NCI-H82 (cell line): ENCODE measurements at regions not wholly inside any gene's neighbourhood (a gene's known extent, or its start where the extent isn't known, plus 50 kb on each side); places are given as distances from the start of the nearest gene placed in this dataset.
"Not testable (repeated sequence)": the region's sequence is repeated elsewhere in the genome, so short reads cannot be mapped to it uniquely, and the experiment has no call there.

Source experiments
- DNase-seq: peaks from one replicate; lab custom pipeline; 2025; lab: John Stamatoyannopoulos, UW

GRCh38 chr18:22701326-22701725, 231.8 kb upstream of the RBBP8 start:
- DNase-seq, result no peak

GRCh38 chr18:22701795-22702194, 231.3 kb upstream of the RBBP8 start:
- no peak for DNase-seq

- DNase-seq, result no peak
Observed at GRCh38 chr18:22702806-22703205, 230.3 kb upstream of the RBBP8 start.

- peak; percentile 75 for DNase-seq
Observed at GRCh38 chr18:22703883-22704585, 229.1 kb upstream of the RBBP8 start.

GRCh38 chr18:22704586-22704918, 228.6 kb upstream of the RBBP8 start:
- DNase-seq, result no peak

- DNase-seq, result no peak
Observed at GRCh38 chr18:22705328-22705727, 227.8 kb upstream of the RBBP8 start.

GRCh38 chr18:22706025-22706424, 227.1 kb upstream of the RBBP8 start:
- DNase-seq, result not testable (repeated sequence)

- DNase-seq, result no peak
Observed at GRCh38 chr18:22709288-22710060, 223.7 kb upstream of the RBBP8 start.

- no peak for DNase-seq
Observed at GRCh38 chr18:22710673-22711191, 222.4 kb upstream of the RBBP8 start.

- DNase-seq, result no peak
Observed at GRCh38 chr18:22711192-22711685, 221.9 kb upstream of the RBBP8 start.

GRCh38 chr18:22713511-22713910, 219.6 kb upstream of the RBBP8 start:
- DNase-seq, result no peak

GRCh38 chr18:22717536-22717935, 215.6 kb upstream of the RBBP8 start:
- not testable (repeated sequence) for DNase-seq

GRCh38 chr18:22723221-22723620, 209.9 kb upstream of the RBBP8 start:
- no peak for DNase-seq

- DNase-seq, result no peak
Observed at GRCh38 chr18:22723773-22724172, 209.4 kb upstream of the RBBP8 start.

GRCh38 chr18:22726469-22726868, 206.7 kb upstream of the RBBP8 start:
- no peak for DNase-seq

GRCh38 chr18:22728016-22728415, 205.1 kb upstream of the RBBP8 start:
- no peak for DNase-seq

- no peak for DNase-seq
Observed at GRCh38 chr18:22728481-22729105, 204.5 kb upstream of the RBBP8 start.

- DNase-seq, result no peak
Observed at GRCh38 chr18:22731398-22731797, 201.7 kb upstream of the RBBP8 start.

- DNase-seq, result no peak
Observed at GRCh38 chr18:22734105-22734661, 198.9 kb upstream of the RBBP8 start.

- DNase-seq, result no peak
Observed at GRCh38 chr18:22734791-22735627, 198.1 kb upstream of the RBBP8 start.

- DNase-seq, result no peak
Observed at GRCh38 chr18:22737054-22737453, 196.1 kb upstream of the RBBP8 start.
